ENCODE measurements at regions not wholly inside any gene's neighbourhood (a gene's known extent, or its start where the extent isn't known, plus 50 kb on each side); places are given as distances from the start of the nearest gene placed in this dataset.
"Not testable (repeated sequence)": the region's sequence is repeated elsewhere in the genome, so short reads cannot be mapped to it uniquely, and the experiment has no call there.

DNA sequence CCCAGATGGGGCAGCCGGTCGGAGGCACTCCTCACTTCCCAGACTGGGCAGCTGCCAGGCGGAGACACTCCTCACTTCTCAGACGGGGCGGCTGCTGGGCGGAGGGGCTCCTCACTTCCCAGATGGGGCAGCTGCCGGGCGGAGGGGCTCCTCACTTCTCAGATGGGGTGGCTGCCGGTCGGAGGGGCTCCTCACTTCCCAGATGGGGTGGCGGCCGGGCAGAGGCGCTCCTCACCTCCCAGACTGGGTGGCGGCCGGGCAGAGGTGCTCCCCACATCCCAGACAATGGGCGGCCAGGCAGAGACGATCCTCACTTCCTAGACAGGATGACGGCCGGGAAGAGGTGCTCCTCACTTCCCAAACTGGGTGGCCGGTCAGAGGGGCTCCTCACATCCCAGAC, 55.2 kb upstream of the DHRS4 start:
- not testable (repeated sequence) for DNase-seq (ENCODE audit: low read depth)

DNA sequence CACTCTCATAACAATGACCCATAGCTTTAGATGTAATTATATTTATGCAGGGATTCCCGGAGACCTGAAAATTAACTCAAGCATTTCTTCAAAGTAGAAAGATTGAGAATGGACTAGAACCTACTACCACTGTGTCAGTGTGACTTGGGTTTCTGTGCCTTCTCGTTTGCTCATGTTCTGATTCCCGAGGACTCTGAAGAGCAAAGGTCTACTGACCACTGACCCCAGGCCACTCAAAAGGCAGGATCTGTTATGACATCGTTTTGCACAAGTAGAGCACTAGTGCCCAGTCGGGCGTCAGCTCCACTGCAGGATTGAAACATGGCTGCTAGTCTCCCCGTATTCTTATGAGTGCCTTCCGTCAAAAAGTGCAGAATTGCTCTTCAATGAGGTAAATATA, 53.8 kb upstream of the DHRS4 start:
- no peak for DNase-seq (ENCODE audit: low read depth)

DNA sequence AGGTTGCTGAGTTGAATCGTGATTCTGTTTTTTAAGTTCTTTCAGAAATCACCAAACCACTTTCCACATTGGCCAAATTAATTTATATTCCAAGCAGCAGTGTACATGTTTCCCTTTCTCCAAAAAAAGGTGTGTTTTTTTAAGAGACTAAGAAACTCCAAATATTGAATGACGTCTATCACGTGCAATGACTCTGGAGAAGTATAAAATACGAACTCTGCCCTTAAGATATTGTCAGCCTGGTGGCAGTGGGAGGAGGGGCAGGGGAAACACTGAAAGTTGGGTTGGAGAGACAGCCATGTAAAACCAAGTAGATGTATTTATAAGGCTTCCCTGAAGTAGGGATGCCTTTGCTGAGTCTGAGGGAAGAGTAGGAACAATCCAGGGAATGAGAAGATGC, 50.1 kb upstream of the DHRS4 start:
- no peak for DNase-seq (ENCODE audit: low read depth)

All from GM04504 (cell line).